ENCODE measurements at regions not wholly inside any gene's neighbourhood (a gene's known extent, or its start where the extent isn't known, plus 50 kb on each side); places are given as distances from the start of the nearest gene placed in this dataset.

DNA sequence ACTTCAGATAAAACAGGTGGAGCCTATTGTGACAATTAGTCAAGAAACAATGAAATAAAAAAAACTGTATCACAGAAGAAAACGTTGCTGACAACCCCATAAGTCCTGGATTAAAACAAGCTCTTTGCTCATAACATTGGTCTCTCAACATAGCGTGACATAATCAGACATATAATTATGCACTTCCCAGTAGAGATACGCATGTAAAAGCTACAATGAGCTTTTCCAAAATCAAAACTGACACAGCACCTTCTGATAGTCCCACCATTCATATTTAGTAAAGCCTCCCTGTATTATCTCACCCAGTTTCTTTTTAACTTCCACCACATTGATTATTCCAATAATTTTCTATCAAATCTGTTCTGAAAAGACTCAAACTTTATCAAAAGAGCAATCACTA lies 372.1 kb upstream of the SMIM31 start:
- no peak for TF ChIP-seq EZH2 (IDR thresholded peaks at IDR 0.05; ENCODE audit: borderline replicate concordance, insufficient read depth, low read length, poor library complexity, severe bottlenecking)
- TF ChIP-seq, protein P1, sequence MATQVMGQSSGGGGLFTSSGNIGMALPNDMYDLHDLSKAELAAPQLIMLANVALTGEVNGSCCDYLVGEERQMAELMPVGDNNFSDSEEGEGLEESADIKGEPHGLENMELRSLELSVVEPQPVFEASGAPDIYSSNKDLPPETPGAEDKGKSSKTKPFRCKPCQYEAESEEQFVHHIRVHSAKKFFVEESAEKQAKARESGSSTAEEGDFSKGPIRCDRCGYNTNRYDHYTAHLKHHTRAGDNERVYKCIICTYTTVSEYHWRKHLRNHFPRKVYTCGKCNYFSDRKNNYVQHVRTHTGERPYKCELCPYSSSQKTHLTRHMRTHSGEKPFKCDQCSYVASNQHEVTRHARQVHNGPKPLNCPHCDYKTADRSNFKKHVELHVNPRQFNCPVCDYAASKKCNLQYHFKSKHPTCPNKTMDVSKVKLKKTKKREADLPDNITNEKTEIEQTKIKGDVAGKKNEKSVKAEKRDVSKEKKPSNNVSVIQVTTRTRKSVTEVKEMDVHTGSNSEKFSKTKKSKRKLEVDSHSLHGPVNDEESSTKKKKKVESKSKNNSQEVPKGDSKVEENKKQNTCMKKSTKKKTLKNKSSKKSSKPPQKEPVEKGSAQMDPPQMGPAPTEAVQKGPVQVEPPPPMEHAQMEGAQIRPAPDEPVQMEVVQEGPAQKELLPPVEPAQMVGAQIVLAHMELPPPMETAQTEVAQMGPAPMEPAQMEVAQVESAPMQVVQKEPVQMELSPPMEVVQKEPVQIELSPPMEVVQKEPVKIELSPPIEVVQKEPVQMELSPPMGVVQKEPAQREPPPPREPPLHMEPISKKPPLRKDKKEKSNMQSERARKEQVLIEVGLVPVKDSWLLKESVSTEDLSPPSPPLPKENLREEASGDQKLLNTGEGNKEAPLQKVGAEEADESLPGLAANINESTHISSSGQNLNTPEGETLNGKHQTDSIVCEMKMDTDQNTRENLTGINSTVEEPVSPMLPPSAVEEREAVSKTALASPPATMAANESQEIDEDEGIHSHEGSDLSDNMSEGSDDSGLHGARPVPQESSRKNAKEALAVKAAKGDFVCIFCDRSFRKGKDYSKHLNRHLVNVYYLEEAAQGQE (IDR thresholded peaks at IDR 0.05; ENCODE audit: borderline replicate concordance) = no peak
- peak overlapping the region; percentile 88 for H3K27ac ChIP-seq (ENCODE audit: low read length)
- no peak overlapping the region for H3K9ac ChIP-seq (ENCODE audit: low read length)
- no peaks in the 10 kb centered on the region for H3K36me3 ChIP-seq (ENCODE audit: insufficient read depth, low read length)
- no peaks in the 10 kb centered on the region for H3K9me2 ChIP-seq (ENCODE audit: insufficient read depth, low read length)
- peaks cover 3% of the 10 kb centered on the region for H3F3A ChIP-seq (ENCODE audit: insufficient read depth, low read length, poor library complexity, severe bottlenecking)
- H3K27me3 ChIP-seq (ENCODE audit: insufficient read depth, low read depth, low read length) = no peaks in the 10 kb centered on the region
- peaks cover 40% of the 10 kb centered on the region for H3K79me2 ChIP-seq (replicated peaks; ENCODE audit: insufficient read depth, low read length)
- H4K20me1 ChIP-seq (ENCODE audit: insufficient read depth) = no peaks in the 10 kb centered on the region
- no peak overlapping the region for H2AFZ ChIP-seq (ENCODE audit: low read depth, low read length)
- H3K9me3 ChIP-seq (ENCODE audit: low read length) = no peaks in the 10 kb centered on the region
- peak overlapping the region; percentile 87 for H3K4me2 ChIP-seq (ENCODE audit: low read length)
- H3K4me3 ChIP-seq (ENCODE audit: low read length) = peak overlapping the region; percentile 97

DNA sequence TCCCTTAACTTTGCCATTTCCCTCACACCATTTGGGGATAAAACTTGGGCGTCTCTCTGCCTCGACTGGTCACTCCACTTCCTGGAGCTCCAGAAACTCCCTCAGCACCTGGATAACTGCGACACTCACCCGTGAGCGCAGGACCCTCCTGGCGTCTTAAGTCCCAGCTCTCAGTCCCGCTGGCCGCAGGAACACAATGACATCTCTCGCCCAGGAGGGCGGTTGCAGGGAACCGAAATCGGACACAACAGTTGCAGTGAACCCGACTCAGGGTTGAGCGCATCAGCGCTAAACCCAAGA lies 370.9 kb upstream of the SMIM31 start:
- Histone ChIP-seq H3K36me3 (ENCODE audit: insufficient read depth, low read length) (no peaks in the 10 kb centered on the region), H3K9ac (ENCODE audit: low read length) (peak overlapping the region; percentile 88), H4K20me1 (ENCODE audit: insufficient read depth) (no peaks in the 10 kb centered on the region), H3K4me3 (ENCODE audit: low read length) (peak overlapping the region; percentile 97), H3K9me2 (ENCODE audit: insufficient read depth, low read length) (no peaks in the 10 kb centered on the region), H3F3A (ENCODE audit: insufficient read depth, low read length, poor library complexity, severe bottlenecking) (peaks cover 3% of the 10 kb centered on the region), H3K4me2 (ENCODE audit: low read length) (peak overlapping the region; percentile 87), H2AFZ (ENCODE audit: low read depth, low read length) (peak overlapping the region; percentile 88), H3K27ac (ENCODE audit: low read length) (peak overlapping the region; percentile 88), H3K9me3 (ENCODE audit: low read length) (no peaks in the 10 kb centered on the region), H3K79me2 (replicated peaks; ENCODE audit: insufficient read depth, low read length) (peaks cover 36% of the 10 kb centered on the region), H3K27me3 (ENCODE audit: insufficient read depth, low read depth, low read length) (no peaks in the 10 kb centered on the region)
- no peak for TF ChIP-seq RAD21 (conservative IDR thresholded peaks at IDR 0.05)
- peak; percentile 39 for TF ChIP-seq TAF1 (IDR thresholded peaks at IDR 0.05; ENCODE audit: low read depth)

DNA sequence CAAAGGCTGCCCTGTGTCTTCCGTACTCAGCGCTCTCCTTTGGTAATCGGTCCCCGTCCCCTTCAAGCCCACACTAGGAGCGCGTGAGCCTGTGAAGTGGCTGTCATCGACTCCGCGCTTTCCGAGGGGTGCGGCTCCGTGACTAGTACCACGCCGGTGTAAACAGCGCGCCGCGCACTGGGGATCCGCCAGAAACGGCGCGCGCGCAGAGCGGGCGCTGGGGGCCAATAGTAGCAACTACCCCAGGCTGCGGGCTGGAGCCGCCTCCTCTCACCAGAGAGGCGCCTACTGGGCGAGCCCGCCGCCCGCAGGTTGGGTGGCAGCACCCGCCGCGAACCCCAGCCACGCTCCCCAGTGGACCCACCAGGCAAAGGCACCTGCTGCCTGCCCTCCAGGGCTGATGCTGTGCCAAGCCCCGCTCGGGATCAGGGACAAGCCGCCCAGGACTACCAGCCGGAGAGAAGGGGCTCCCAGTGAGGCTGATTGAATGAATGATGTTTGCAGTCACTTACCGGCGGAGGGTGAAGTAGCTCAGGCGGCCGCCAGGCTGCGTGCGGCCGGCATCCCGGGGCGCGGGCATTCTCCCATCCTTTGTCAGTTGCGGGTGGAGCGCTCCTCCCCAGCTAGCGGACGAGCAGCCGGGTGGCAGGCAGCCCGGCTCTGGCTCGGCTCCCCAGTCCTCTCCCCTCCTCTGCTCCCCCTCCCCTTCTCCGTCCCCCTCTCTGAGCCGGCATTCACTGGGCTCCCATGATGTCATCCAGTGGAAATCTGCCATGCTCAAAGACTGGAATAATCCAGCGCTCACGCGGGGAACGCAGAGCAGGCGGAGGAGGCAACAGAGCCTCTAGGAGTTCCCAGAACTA lies 370.3 kb upstream of the SMIM31 start:
- no peak for TF ChIP-seq EZH2 (IDR thresholded peaks at IDR 0.05; ENCODE audit: borderline replicate concordance, insufficient read depth, low read length, poor library complexity, severe bottlenecking)
- TF ChIP-seq, protein P2, sequence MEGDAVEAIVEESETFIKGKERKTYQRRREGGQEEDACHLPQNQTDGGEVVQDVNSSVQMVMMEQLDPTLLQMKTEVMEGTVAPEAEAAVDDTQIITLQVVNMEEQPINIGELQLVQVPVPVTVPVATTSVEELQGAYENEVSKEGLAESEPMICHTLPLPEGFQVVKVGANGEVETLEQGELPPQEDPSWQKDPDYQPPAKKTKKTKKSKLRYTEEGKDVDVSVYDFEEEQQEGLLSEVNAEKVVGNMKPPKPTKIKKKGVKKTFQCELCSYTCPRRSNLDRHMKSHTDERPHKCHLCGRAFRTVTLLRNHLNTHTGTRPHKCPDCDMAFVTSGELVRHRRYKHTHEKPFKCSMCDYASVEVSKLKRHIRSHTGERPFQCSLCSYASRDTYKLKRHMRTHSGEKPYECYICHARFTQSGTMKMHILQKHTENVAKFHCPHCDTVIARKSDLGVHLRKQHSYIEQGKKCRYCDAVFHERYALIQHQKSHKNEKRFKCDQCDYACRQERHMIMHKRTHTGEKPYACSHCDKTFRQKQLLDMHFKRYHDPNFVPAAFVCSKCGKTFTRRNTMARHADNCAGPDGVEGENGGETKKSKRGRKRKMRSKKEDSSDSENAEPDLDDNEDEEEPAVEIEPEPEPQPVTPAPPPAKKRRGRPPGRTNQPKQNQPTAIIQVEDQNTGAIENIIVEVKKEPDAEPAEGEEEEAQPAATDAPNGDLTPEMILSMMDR (IDR thresholded peaks at IDR 0.05; ENCODE audit: poor library complexity, severe bottlenecking) = peak; percentile 74
- peak; percentile 68 for TF ChIP-seq TAF1 (IDR thresholded peaks at IDR 0.05; ENCODE audit: low read depth)
- peak; percentile 64 for TF ChIP-seq SMC3 (conservative IDR thresholded peaks at IDR 0.05; ENCODE audit: poor library complexity)
- TF ChIP-seq POLR2AphosphoS5 (IDR thresholded peaks at IDR 0.05) = peak; percentile 78
- peak; percentile 28 for TF ChIP-seq EP300 (conservative IDR thresholded peaks at IDR 0.05; ENCODE audit: poor library complexity, severe bottlenecking)
- TF ChIP-seq RAD21 (conservative IDR thresholded peaks at IDR 0.05) = peak; percentile 62
- TF ChIP-seq, protein P1 (IDR thresholded peaks at IDR 0.05; ENCODE audit: borderline replicate concordance) = no peak
- TF ChIP-seq MXI1 (conservative IDR thresholded peaks at IDR 0.05; ENCODE audit: poor library complexity, severe bottlenecking) = peak; percentile 73
- Histone ChIP-seq H3F3A (ENCODE audit: insufficient read depth, low read length, poor library complexity, severe bottlenecking) (peaks cover 3% of the 10 kb centered on the region), H3K9ac (ENCODE audit: low read length) (peak overlapping the region; percentile 88), H3K4me2 (ENCODE audit: low read length) (peak overlapping the region; percentile 87), H3K27me3 (ENCODE audit: insufficient read depth, low read depth, low read length) (no peaks in the 10 kb centered on the region), H3K79me2 (replicated peaks; ENCODE audit: insufficient read depth, low read length) (peaks cover 31% of the 10 kb centered on the region), H3K4me3 (ENCODE audit: low read length) (peak overlapping the region; percentile 97), H3K36me3 (ENCODE audit: insufficient read depth, low read length) (no peaks in the 10 kb centered on the region), H3K9me2 (ENCODE audit: insufficient read depth, low read length) (no peaks in the 10 kb centered on the region), H4K20me1 (ENCODE audit: insufficient read depth) (no peaks in the 10 kb centered on the region), H3K9me3 (ENCODE audit: low read length) (no peaks in the 10 kb centered on the region), H3K27ac (ENCODE audit: low read length) (peak overlapping the region; percentile 88), H2AFZ (ENCODE audit: low read depth, low read length) (peak overlapping the region; percentile 88)
